ENCODE measurements at regions not wholly inside any gene's neighbourhood (a gene's known extent, or its start where the extent isn't known, plus 50 kb on each side); places are given as distances from the start of the nearest gene placed in this dataset.
"Not testable (repeated sequence)": the region's sequence is repeated elsewhere in the genome, so short reads cannot be mapped to it uniquely, and the experiment has no call there.

DNA sequence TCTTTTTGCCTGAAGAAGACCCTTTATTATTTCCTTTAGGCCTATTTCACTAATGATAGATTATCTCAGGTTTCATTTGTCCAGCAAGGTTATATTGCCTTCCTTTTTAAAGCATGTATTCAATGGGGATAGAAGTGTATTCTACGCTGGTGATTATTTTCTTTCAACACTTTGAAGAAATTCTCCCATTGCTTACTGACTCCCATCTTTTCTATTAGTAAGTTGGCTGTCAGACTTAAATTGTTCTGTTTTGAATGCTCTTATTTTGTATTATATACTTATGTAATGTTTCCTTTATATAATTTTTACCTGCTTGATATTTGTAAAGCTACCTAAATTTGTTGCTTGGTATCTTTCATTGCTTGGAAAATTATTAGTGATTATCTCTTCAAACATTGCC, 445.1 kb upstream of the RASGRP1 start:
- H3K9me3 ChIP-seq = peaks cover 11% of the 10 kb centered on the region
- intact Hi-C loops (cut with DNase I) = no loop called here
- no peaks in the 10 kb centered on the region for H3K27me3 ChIP-seq (ENCODE audit: insufficient read depth in 3 of 3, low read length in 2 of 3)
- H3K4me3 ChIP-seq = no peak overlapping the region
- DNase-seq (no peak), ATAC-seq (no peak)
- H3K36me3 ChIP-seq (ENCODE audit: insufficient read depth in 1 of 2, low read depth in 1 of 2) = no peaks in the 10 kb centered on the region
- no peaks in the 10 kb centered on the region for H3K4me1 ChIP-seq
- H3K27ac ChIP-seq = no peak overlapping the region
- TF ChIP-seq, protein P1, sequence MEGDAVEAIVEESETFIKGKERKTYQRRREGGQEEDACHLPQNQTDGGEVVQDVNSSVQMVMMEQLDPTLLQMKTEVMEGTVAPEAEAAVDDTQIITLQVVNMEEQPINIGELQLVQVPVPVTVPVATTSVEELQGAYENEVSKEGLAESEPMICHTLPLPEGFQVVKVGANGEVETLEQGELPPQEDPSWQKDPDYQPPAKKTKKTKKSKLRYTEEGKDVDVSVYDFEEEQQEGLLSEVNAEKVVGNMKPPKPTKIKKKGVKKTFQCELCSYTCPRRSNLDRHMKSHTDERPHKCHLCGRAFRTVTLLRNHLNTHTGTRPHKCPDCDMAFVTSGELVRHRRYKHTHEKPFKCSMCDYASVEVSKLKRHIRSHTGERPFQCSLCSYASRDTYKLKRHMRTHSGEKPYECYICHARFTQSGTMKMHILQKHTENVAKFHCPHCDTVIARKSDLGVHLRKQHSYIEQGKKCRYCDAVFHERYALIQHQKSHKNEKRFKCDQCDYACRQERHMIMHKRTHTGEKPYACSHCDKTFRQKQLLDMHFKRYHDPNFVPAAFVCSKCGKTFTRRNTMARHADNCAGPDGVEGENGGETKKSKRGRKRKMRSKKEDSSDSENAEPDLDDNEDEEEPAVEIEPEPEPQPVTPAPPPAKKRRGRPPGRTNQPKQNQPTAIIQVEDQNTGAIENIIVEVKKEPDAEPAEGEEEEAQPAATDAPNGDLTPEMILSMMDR (IDR thresholded peaks at IDR 0.05) = no peak
- 88 to 97% (median 89%) methylated on average over 1 of the region's 1 CpG for WGBS, 3 donors

DNA sequence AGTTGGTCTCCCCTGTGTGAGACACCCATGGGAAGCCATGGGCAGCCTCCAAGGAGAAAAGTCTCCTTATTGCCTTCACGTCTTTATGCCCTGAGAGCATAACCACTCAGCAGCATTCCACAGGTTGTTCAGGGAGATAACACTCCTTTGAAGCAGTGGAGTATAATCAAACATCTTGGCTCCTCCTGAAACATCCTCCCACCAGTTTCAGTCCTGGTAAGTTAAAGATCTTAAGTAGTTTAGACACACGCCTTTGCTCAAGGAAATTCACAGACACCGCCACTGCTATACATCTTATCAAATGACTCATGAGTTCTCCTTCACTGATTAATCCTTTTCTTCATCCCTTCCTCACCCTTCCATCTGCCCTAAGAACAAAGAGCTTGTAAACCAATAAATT, 446.5 kb upstream of the RASGRP1 start:
- WGBS, 3 donors = 88 to 90% (median 88%) methylated on average over 3 of the region's 3 CpGs
- H3K27ac ChIP-seq; DNase-seq; H3K4me3 ChIP-seq; intact Hi-C loops (cut with DNase I); H3K36me3 ChIP-seq (ENCODE audit: insufficient read depth in 1 of 2, low read depth in 1 of 2); H3K27me3 ChIP-seq (ENCODE audit: insufficient read depth in 3 of 3, low read length in 2 of 3); ATAC-seq; H3K4me1 ChIP-seq: not testable (repeated sequence)
- peaks cover 11% of the 10 kb centered on the region for H3K9me3 ChIP-seq

DNA sequence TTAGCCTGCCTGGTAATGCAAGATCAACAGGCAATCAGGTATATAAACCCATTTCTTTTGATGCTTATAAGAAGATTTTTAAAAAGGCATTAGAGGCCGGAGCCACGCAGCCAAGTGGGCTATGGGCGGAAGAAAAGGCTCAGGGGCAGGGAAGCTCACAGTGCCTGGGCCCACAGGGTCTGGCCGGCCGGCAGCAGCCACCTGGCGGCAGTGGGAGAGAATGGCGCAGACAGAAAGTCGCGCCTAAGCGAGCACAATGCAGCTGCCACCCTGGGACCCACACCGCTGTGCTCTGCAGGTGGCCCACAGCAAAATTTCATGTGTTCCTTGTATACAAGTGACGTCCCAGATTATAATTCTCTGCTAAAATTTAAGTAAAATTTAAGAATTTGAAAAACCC, 448.6 kb upstream of the RASGRP1 start:
- Histone ChIP-seq H3K36me3 (ENCODE audit: insufficient read depth in 1 of 2, low read depth in 1 of 2) (no peaks in the 10 kb centered on the region), H3K4me3 (no peak overlapping the region), H3K9me3 (peaks cover 11% of the 10 kb centered on the region), H3K4me1 (no peaks in the 10 kb centered on the region), H3K27ac (no peak overlapping the region), H3K27me3 (ENCODE audit: insufficient read depth in 3 of 3, low read length in 2 of 3) (no peaks in the 10 kb centered on the region)
- TF ChIP-seq, protein P1 (IDR thresholded peaks at IDR 0.05) = no peak
- no peak for ATAC-seq
- DNase-seq = no peak
- intact Hi-C loops (cut with DNase I) = no loop called here
- 78 to 84% (median 78%) methylated on average over 11 to 12 of the region's 12 CpGs for WGBS, 3 donors

DNA sequence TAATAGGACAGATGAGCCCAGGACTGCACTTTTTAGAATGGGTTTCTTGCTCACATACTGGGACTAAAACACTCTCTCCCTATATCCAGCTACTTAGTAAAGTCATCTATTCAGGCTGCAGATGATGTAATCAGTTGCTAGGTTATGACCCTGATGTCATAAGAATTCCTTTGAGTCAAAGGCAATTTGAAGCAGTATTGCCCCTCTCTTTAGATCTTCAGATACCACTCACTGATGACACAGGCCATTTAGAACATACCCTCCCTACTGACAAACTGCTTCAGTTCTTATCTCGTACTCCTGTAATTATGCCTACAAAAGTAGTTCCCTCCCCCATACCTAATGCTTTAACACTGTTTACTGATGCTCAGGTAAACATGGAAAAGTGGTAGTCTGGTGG, 450.1 kb upstream of the RASGRP1 start:
- Histone ChIP-seq H3K36me3 (ENCODE audit: insufficient read depth in 1 of 2, low read depth in 1 of 2) (no peaks in the 10 kb centered on the region), H3K27me3 (ENCODE audit: insufficient read depth in 3 of 3, low read length in 2 of 3) (no peaks in the 10 kb centered on the region), H3K4me1 (no peaks in the 10 kb centered on the region), H3K9me3 (peaks cover 8% of the 10 kb centered on the region), H3K27ac (no peak overlapping the region), H3K4me3 (no peak overlapping the region)
- TF ChIP-seq, protein P1 (IDR thresholded peaks at IDR 0.05) = no peak
- 0 to 50% (median 48%) methylated on average over 1 of the region's 1 CpG for WGBS, 3 donors
- DNase-seq (no peak), ATAC-seq (no peak)
- intact Hi-C loops (cut with DNase I) = no loop called here

DNA sequence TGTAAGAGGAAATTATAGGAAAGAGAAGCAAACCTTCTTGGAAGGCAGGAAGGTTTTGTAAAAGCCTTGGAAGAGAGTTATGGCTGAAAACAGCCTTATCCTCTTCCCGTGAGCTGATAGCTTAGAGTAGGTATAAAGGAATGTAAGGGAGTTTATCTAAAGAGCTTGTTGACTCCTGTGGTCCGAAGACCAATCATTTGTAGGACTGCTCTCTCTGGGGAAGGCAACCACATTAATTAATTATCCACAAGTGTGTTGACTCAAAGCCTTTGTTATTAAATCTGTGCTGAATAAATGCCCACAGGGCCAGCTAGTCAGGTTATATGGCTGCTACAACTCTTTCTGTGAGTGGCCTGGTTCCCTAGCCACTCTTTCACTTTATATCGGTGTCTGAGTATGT, 452.1 kb upstream of the RASGRP1 start:
- no peaks in the 10 kb centered on the region for H3K9me3 ChIP-seq
- H3K4me3 ChIP-seq = no peak overlapping the region
- H3K36me3 ChIP-seq (ENCODE audit: insufficient read depth in 1 of 2, low read depth in 1 of 2) = no peaks in the 10 kb centered on the region
- H3K27me3 ChIP-seq (ENCODE audit: insufficient read depth in 3 of 3, low read length in 2 of 3) = no peaks in the 10 kb centered on the region
- DNase-seq (no peak), ATAC-seq (no peak)
- no peak overlapping the region for H3K27ac ChIP-seq
- no peaks in the 10 kb centered on the region for H3K4me1 ChIP-seq
- TF ChIP-seq, protein P1 (IDR thresholded peaks at IDR 0.05) = no peak
- intact Hi-C loops (cut with DNase I) = no loop called here
- WGBS, 3 donors = 69 to 78% (median 76%) methylated on average over 3 of the region's 3 CpGs
